ENCODE measurements at regions not wholly inside any gene's neighbourhood (a gene's known extent, or its start where the extent isn't known, plus 50 kb on each side); places are given as distances from the start of the nearest gene placed in this dataset.

- TF ChIP-seq ZNF274 (IDR thresholded peaks at IDR 0.05; ENCODE audit: low read depth, low read length) (no peak), YY1 (IDR thresholded peaks at IDR 0.05; ENCODE audit: insufficient read depth, insufficient read length) (no peak)
Observed at GRCh38 chr4:11098461-11098860, 330.2 kb downstream of the HS3ST1 start.

Measured in NT2/D1 (cell line).